Uterus (tissue), 2 donors: ENCODE measurements at regions not wholly inside any gene's neighbourhood (a gene's known extent, or its start where the extent isn't known, plus 50 kb on each side); places are given as distances from the start of the nearest gene placed in this dataset.

Source experiments
- POLR2A ChIP-seq, 2 donors: fragments of 450-650 bp; IDR thresholded peaks; one replicate each; pipeline ENCODE4 v1.6.1; 2016; ENCODE audit warnings: antibody characterized with exemption in 2 of 2, mild to moderate bottlenecking in 1 of 2, moderate library complexity in 1 of 2
- TF ChIP-seq, protein P1 (sequence below), 4 experiments: fragments of 200-600 bp in 2 of 4; fragments of 450-650 bp in 2 of 4; sonication (generic) in 2 of 4; IDR thresholded peaks; one replicate each; pipeline ENCODE4 v1.5.1; 2016 to 2019; ENCODE audit warnings: antibody characterized with exemption in 4 of 4, mild to moderate bottlenecking in 2 of 4, moderate library complexity in 1 of 4

DNA sequence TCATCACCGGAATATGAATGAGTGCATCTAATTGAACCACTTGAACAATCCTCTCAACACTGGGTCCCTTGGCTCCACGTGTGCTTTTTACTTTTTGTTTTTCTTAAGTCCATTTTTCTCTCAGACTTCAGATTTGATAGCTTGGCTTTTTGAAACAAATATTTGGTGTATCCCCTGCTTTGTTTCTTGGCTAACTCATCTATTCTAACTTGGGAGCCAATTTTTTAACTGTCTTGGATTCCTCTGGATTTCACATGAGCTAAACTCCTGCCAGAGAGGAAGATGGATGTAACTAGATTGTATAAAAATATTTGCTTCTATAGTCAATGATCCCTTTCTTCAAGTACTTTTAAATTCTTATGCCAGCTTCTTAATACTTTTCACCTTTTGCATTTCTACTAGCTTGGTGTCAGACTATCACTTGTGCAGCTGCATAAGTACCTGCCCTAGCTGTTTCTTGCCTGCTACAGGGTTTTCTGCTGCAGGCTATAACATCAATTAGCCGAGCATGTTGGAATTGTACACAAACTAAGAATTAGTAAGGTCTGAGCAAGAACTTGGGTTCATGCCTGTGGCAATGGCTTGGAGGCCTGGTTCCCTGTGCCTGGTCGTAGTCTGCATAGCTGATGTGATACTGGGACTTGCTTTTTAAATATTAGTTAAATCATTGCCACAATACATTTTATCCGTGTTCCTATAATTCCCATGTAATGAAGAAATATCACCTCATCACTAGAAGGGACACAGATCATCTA, 281.5 kb downstream of the EN1 start:
- TF ChIP-seq, protein P1, sequence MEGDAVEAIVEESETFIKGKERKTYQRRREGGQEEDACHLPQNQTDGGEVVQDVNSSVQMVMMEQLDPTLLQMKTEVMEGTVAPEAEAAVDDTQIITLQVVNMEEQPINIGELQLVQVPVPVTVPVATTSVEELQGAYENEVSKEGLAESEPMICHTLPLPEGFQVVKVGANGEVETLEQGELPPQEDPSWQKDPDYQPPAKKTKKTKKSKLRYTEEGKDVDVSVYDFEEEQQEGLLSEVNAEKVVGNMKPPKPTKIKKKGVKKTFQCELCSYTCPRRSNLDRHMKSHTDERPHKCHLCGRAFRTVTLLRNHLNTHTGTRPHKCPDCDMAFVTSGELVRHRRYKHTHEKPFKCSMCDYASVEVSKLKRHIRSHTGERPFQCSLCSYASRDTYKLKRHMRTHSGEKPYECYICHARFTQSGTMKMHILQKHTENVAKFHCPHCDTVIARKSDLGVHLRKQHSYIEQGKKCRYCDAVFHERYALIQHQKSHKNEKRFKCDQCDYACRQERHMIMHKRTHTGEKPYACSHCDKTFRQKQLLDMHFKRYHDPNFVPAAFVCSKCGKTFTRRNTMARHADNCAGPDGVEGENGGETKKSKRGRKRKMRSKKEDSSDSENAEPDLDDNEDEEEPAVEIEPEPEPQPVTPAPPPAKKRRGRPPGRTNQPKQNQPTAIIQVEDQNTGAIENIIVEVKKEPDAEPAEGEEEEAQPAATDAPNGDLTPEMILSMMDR (IDR thresholded peaks at IDR 0.05), result no peak
- TF ChIP-seq POLR2A (IDR thresholded peaks at IDR 0.05), result no peak
